H9 (cell line): ENCODE measurements at regions not wholly inside any gene's neighbourhood (a gene's known extent, or its start where the extent isn't known, plus 50 kb on each side); places are given as distances from the start of the nearest gene placed in this dataset.

Experiments used
- DNase-seq: peaks from one replicate; pipeline ENCODE4 v3.0.0-alpha.2; 2017
- H2AFZ ChIP-seq: one replicate; pipeline ENCODE4 v1.6.1; 2013; ENCODE audit warnings: mild to moderate bottlenecking, low read length, control low read depth, moderate library complexity
- H2AK5ac ChIP-seq: 2 replicates; pipeline ENCODE4 v1.6.1; 2013; ENCODE audit warnings: low read length, control low read depth, mixed read lengths; ENCODE audit not compliant: insufficient read length
- H2BK120ac ChIP-seq: one replicate; pipeline ENCODE4 v1.6.1; 2013; ENCODE audit warnings: low read depth, mild to moderate bottlenecking, low read length, control low read depth, inconsistent platforms; ENCODE audit not compliant: poor library complexity, severe bottlenecking
- H2BK12ac ChIP-seq: 2 replicates; pipeline ENCODE4 v1.6.1; 2013; ENCODE audit warnings: low read length, control low read depth, mixed read lengths, low read depth; ENCODE audit not compliant: insufficient read length
- H2BK15ac ChIP-seq: 2 replicates; pipeline ENCODE4 v1.6.1; 2013; ENCODE audit warnings: low read depth, low read length, control low read depth
- H2BK20ac ChIP-seq: one replicate; pipeline ENCODE4 v1.6.1; 2013; ENCODE audit warnings: low read depth, mild to moderate bottlenecking, low read length, control low read depth, inconsistent platforms; ENCODE audit not compliant: poor library complexity, severe bottlenecking
- H2BK5ac ChIP-seq: 2 replicates; pipeline ENCODE4 v1.6.1; 2013; ENCODE audit warnings: low read length, control low read depth, mixed read lengths; ENCODE audit not compliant: insufficient read length
- H3K14ac ChIP-seq: 2 replicates; pipeline ENCODE4 v1.6.1; 2013; ENCODE audit warnings: low read length, control low read depth; ENCODE audit not compliant: insufficient read depth
- H3K18ac ChIP-seq: 2 replicates; pipeline ENCODE4 v1.6.1; 2013; ENCODE audit warnings: low read depth, mild to moderate bottlenecking, mixed read lengths, low read length, control low read depth; ENCODE audit not compliant: insufficient read length
- H3K23ac ChIP-seq: 2 replicates; pipeline ENCODE4 v1.6.1; 2013; ENCODE audit warnings: low read length, control low read depth, mixed read lengths, low read depth; ENCODE audit not compliant: insufficient read length
- H3K23me2 ChIP-seq: 2 replicates; pipeline ENCODE4 v1.6.1; 2013; ENCODE audit warnings: low read depth, mild to moderate bottlenecking, mixed read lengths, low read length, control low read depth; ENCODE audit not compliant: insufficient read length, poor library complexity, severe bottlenecking
- H3K27ac ChIP-seq: 2 replicates; pipeline ENCODE4 v1.5.1; 2013; ENCODE audit warnings: low read length, control low read depth, mixed read lengths, low read depth; ENCODE audit not compliant: insufficient read length
- H3K27me3 ChIP-seq: 2 replicates; pipeline ENCODE4 v1.6.1; 2013; ENCODE audit warnings: low read length, control low read depth, inconsistent platforms; ENCODE audit not compliant: insufficient read depth
- H3K4ac ChIP-seq: 2 replicates; pipeline ENCODE4 v1.6.1; 2013; ENCODE audit warnings: low read depth, mild to moderate bottlenecking, control low read depth, inconsistent platforms, low read length, moderate library complexity
- H3K4me1 ChIP-seq: 2 replicates; pipeline ENCODE4 v1.6.1; 2013; ENCODE audit warnings: low read length, control low read depth, inconsistent platforms; ENCODE audit not compliant: insufficient read depth
- H3K4me2 ChIP-seq: 2 replicates; pipeline ENCODE4 v1.6.1; 2013; ENCODE audit warnings: low read length, control low read depth, mixed read lengths; ENCODE audit not compliant: insufficient read length, insufficient read depth
- H3K56ac ChIP-seq: 2 replicates; pipeline ENCODE4 v1.6.1; 2013; ENCODE audit warnings: low read depth, mild to moderate bottlenecking, mixed read lengths, low read length, control low read depth; ENCODE audit not compliant: insufficient read length
- H3K79me1 ChIP-seq: 2 replicates; pipeline ENCODE4 v1.6.1; 2013; ENCODE audit warnings: low read depth, mild to moderate bottlenecking, moderate library complexity, low read length, control low read depth, inconsistent platforms; ENCODE audit not compliant: insufficient read depth, poor library complexity, severe bottlenecking
- H3K79me2 ChIP-seq: 2 replicates; pipeline ENCODE4 v1.6.1; 2013; ENCODE audit warnings: low read length, control low read depth, inconsistent platforms; ENCODE audit not compliant: insufficient read depth
- H3K9ac ChIP-seq: 2 replicates; pipeline ENCODE4 v1.6.1; 2013; ENCODE audit warnings: low read length, control low read depth, mixed read lengths; ENCODE audit not compliant: insufficient read length; ENCODE audit errors: extremely low read depth
- H3K9me3 ChIP-seq: one replicate; pipeline ENCODE4 v1.6.1; 2013; ENCODE audit warnings: low read depth, low read length, inconsistent platforms; ENCODE audit not compliant: control insufficient read depth
- H3T11ph ChIP-seq: one replicate; pipeline ENCODE4 v1.6.1; 2013; ENCODE audit warnings: mild to moderate bottlenecking, low read length, control low read depth, inconsistent platforms
- H4K20me1 ChIP-seq: one replicate; pipeline ENCODE4 v1.6.1; 2013; ENCODE audit not compliant: control insufficient read depth, insufficient read length, insufficient read depth
- H4K5ac ChIP-seq: 2 replicates; pipeline ENCODE4 v1.6.1; 2013; ENCODE audit warnings: low read depth, mild to moderate bottlenecking, mixed read lengths, low read length, control low read depth; ENCODE audit not compliant: insufficient read length
- H4K8ac ChIP-seq: replicated peaks from 2 replicates; pipeline ENCODE4 v1.6.1; 2013; ENCODE audit warnings: low read length, control low read depth, mixed read lengths, low read depth; ENCODE audit not compliant: insufficient read length
- H4K91ac ChIP-seq: 2 replicates; pipeline ENCODE4 v1.6.1; 2013; ENCODE audit warnings: low read depth, mild to moderate bottlenecking, moderate library complexity, mixed read lengths, low read length, control low read depth; ENCODE audit not compliant: insufficient read length
- H3K27ac Mint-ChIP-seq, 3 experiments: 2 replicates in 2 of 3; 3 replicates in 1 of 3; pipeline ENCODE4 v1.8.0; 2020 to 2021; ENCODE audit warnings: mixed read lengths in 3 of 3, mild to moderate bottlenecking in 1 of 3, moderate library complexity in 1 of 3
- H3K27me3 Mint-ChIP-seq: 2 replicates; pipeline ENCODE4 v1.8.0; 2021; ENCODE audit warnings: low read depth, mild to moderate bottlenecking, moderate library complexity, mixed read lengths
- H3K36me3 Mint-ChIP-seq, 3 experiments: 2 replicates in 2 of 3; 3 replicates in 1 of 3; pipeline ENCODE4 v1.8.0; 2020 to 2021; ENCODE audit warnings: low read depth in 3 of 3, mixed read lengths in 3 of 3; ENCODE audit not compliant: insufficient read depth in 1 of 3
- H3K4me1 Mint-ChIP-seq, 2 experiments: 2 replicates each; pipeline ENCODE4 v1.8.0; 2020; ENCODE audit warnings: mixed read lengths in 2 of 2
- H3K4me3 Mint-ChIP-seq, 2 experiments: 2 replicates in 1 of 2; 3 replicates in 1 of 2; pipeline ENCODE4 v1.8.0; 2020 to 2021; ENCODE audit warnings: mild to moderate bottlenecking in 2 of 2, mixed read lengths in 2 of 2, moderate library complexity in 1 of 2
- H3K9me3 Mint-ChIP-seq, 2 experiments: 2 replicates in 1 of 2; 3 replicates in 1 of 2; pipeline ENCODE4 v1.8.0; 2020; ENCODE audit warnings: mild to moderate bottlenecking in 2 of 2, mixed read lengths in 2 of 2, moderate library complexity in 1 of 2
- CTCF ChIP-seq: fragments of 200-600 bp; sonication (generic); conservative IDR thresholded peaks from 3 replicates; pipeline ENCODE4 v1.8.0; 2021; ENCODE audit warnings: antibody characterized with exemption, mild to moderate bottlenecking
- WGBS: extraction: QIAGEN DNeasy Blood & Tissue Kit; methylation state at CpG from one replicate; pipeline ENCODE4 v1.1.7; 2013; ENCODE audit warnings: missing lambda C conversion rate, low lambda C conversion rate, mixed read lengths; ENCODE audit not compliant: insufficient read length; ENCODE audit errors: extremely low coverage; 5-methylcytosine and 5-hydroxymethylcytosine counted together

GRCh38 chr11:116145187-116145865 is 627.5 kb downstream of the BUD13 start:
- H2BK12ac ChIP-seq = no peak overlapping the region
- TF ChIP-seq CTCF = peak; percentile 52
- H4K8ac ChIP-seq = no peak overlapping the region
- no peak overlapping the region for H2BK15ac ChIP-seq
- H3K23ac ChIP-seq = no peak overlapping the region
- no peak overlapping the region for H3K9ac ChIP-seq
- Mint-ChIP-seq H3K9me3 (no peaks in the 10 kb centered on the region; a peak in 1 of 5 replicates), H3K27me3 (no peaks in the 10 kb centered on the region; the same call in none of the 2 replicates), H3K27ac (0 out of 7 replicates have a peak overlapping the region, but pooled peaks of 1 of the 3 experiments have one; percentile 16), H3K4me3 (no peak overlapping the region), H3K4me1 (peaks cover 20 to 21% of the 10 kb centered on the region in 2 experiments), H3K36me3 (no peaks in the 10 kb centered on the region)
- no peak overlapping the region for H2BK120ac ChIP-seq
- H4K91ac ChIP-seq = no peak overlapping the region
- H2AK5ac ChIP-seq = no peak overlapping the region
- H3K4ac ChIP-seq = no peak overlapping the region
- H3K23me2 ChIP-seq = no peaks in the 10 kb centered on the region
- H3K4me1 ChIP-seq = no peaks in the 10 kb centered on the region
- no CpG with 5 or more reads among the region's 14 CpGs for WGBS
- H3K79me2 ChIP-seq = no peaks in the 10 kb centered on the region
- no peak overlapping the region for H3T11ph ChIP-seq
- H2BK5ac ChIP-seq = no peak overlapping the region
- H3K9me3 ChIP-seq = no peaks in the 10 kb centered on the region
- H2BK20ac ChIP-seq = no peak overlapping the region
- H4K5ac ChIP-seq = no peak overlapping the region
- DNase-seq = no peak
- H3K4me2 ChIP-seq = no peak overlapping the region
- no peak overlapping the region for H3K27ac ChIP-seq
- H3K14ac ChIP-seq = no peak overlapping the region
- no peaks in the 10 kb centered on the region for H3K79me1 ChIP-seq
- no peaks in the 10 kb centered on the region for H3K27me3 ChIP-seq
- no peak overlapping the region for H3K18ac ChIP-seq
- H3K56ac ChIP-seq = no peak overlapping the region
- no peaks in the 10 kb centered on the region for H4K20me1 ChIP-seq
- no peak overlapping the region for H2AFZ ChIP-seq
